ENCODE measurements at regions not wholly inside any gene's neighbourhood (a gene's known extent, or its start where the extent isn't known, plus 50 kb on each side); places are given as distances from the start of the nearest gene placed in this dataset.

DNA sequence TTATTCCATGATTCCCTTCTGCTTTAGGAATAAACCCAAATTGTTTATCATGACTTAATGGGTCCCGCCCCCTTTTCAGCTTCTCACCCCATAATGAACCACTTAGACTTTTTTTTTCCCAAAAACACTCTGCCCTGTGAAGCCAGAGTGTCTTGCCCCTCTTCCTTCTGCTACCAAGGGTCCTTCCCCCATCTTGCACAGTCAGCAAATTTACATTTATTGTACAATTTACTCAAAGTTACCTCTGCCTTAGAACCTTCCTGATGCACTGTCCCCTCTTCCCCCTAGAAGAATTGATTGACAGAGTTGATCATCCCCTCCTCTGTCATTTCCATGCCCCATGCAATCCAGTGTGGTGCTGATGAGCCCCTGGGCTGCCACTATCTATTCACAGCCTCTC lies 101.5 kb upstream of the PPP2R3A start:
- no peak for TF ChIP-seq ZNF274 (IDR thresholded peaks at IDR 0.05; ENCODE audit: low read depth, low read length)
- TF ChIP-seq YY1 (IDR thresholded peaks at IDR 0.05; ENCODE audit: insufficient read depth, insufficient read length): no peak

All from NT2/D1 (cell line).